PC-3 (cell line): ENCODE measurements at regions not wholly inside any gene's neighbourhood (a gene's known extent, or its start where the extent isn't known, plus 50 kb on each side); places are given as distances from the start of the nearest gene placed in this dataset.

Source experiments
- CTCF ChIP-seq: fragments of 300-600 bp; sonication (generic); conservative IDR thresholded peaks from 2 replicates; pipeline ENCODE4 v1.5.1; 2017; ENCODE audit warnings: antibody characterized with exemption, low read depth, mild to moderate bottlenecking, low read length
- EZH2phosphoT487 ChIP-seq: fragments of 300-600 bp; sonication (generic); IDR thresholded peaks from 2 replicates; pipeline ENCODE4 v1.6.1; 2018; ENCODE audit warnings: mild to moderate bottlenecking, antibody characterized with exemption, low read length, borderline replicate concordance

DNA sequence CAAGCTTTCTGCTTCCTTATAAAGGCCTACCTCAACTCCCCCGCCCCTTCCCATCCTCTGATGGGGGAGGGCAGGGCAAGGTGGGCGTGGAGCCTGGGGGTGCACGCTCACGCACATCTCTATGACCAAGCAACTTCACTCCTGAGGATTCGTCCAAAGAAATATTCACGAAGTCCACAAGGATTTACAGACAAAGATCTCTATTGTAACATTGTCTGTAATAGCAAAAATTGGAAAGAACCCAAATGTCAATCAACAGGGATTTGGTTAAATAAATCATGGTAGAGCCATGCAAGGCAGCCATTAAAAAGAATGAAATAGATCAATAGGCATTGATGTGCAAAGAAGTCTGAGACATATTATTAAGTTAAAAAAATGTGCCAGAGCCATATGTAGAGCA lies 130.4 kb upstream of the AFDN start:
- TF ChIP-seq CTCF = no peak
- no peak for TF ChIP-seq EZH2phosphoT487
